Upper lobe of right lung (tissue), 1 donor: ENCODE measurements at regions not wholly inside any gene's neighbourhood (a gene's known extent, or its start where the extent isn't known, plus 50 kb on each side); places are given as distances from the start of the nearest gene placed in this dataset.

ENCODE experiments used
- ATAC-seq: fragments of 200-7000 bp; cut with Tn5 transposase; one replicate; pipeline ENCODE4 v1.9.1; 2020; ENCODE audit warnings: mild to moderate bottlenecking, moderate library complexity
- DNase-seq: peaks from one replicate; pipeline ENCODE4 v3.0.0-alpha.2; 2020
- H3K27ac ChIP-seq: fragments of 200-600 bp; one replicate; pipeline ENCODE4 v1.8.0; 2022
- H3K27me3 ChIP-seq: fragments of 200-600 bp; one replicate; pipeline ENCODE4 v1.8.0; 2022; ENCODE audit warnings: mild to moderate bottlenecking
- H3K36me3 ChIP-seq: fragments of 200-600 bp; one replicate; pipeline ENCODE4 v1.8.0; 2022
- H3K4me1 ChIP-seq: fragments of 200-600 bp; one replicate; pipeline ENCODE4 v1.8.0; 2022
- H3K4me3 ChIP-seq: fragments of 200-600 bp; one replicate; pipeline ENCODE4 v1.8.0; 2022; ENCODE audit warnings: mild to moderate bottlenecking
- H3K9me3 ChIP-seq: fragments of 200-600 bp; one replicate; pipeline ENCODE4 v1.8.0; 2022
- CTCF ChIP-seq: fragments of 200-600 bp; IDR thresholded peaks from one replicate; pipeline ENCODE4 v1.8.0; 2022; ENCODE audit warnings: antibody characterized with exemption
- intact Hi-C: fragments of 100-400 bp; cut with DNase I; formaldehyde crosslinking; loops from one replicate; pipeline ENCODE4 v1.11.0; 2022
- donor health status: DM: no; HTN: yes; CAD: no; lungs with severe emphysema.

DNA sequence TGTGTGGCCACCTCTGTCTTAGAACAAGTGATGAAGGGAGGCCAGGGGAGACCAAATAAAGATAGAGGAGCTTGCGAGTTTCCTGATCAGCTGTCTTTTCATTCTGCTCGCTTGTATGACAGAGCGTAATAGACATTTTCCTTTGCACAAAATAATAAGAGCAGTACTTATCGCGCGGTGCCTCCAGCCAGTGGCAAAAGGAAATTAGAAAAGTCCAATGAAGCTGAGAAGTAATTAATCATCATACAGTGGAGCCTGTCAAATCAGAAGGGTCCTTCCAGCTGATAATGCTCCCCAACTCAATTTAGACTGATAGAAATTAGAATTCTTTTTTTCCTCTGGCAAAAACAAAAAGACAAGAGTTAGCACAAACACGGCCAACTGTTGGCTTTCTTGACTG lies 307.0 kb upstream of the IRX5 start:
- no peak for DNase-seq
- Histone ChIP-seq H3K27me3 (no peaks in the 10 kb centered on the region), H3K9me3 (no peaks in the 10 kb centered on the region), H3K4me3 (no peak overlapping the region), H3K4me1 (no peaks in the 10 kb centered on the region), H3K27ac (no peak overlapping the region), H3K36me3 (no peaks in the 10 kb centered on the region)
- ATAC-seq = no peak
- TF ChIP-seq CTCF = no peak
- intact Hi-C loops = no loop called here

- intact Hi-C loops = no loop called here
- Histone ChIP-seq H3K9me3 (no peaks in the 10 kb centered on the region), H3K27ac (no peak overlapping the region), H3K4me3 (no peak overlapping the region), H3K36me3 (no peaks in the 10 kb centered on the region), H3K27me3 (no peaks in the 10 kb centered on the region), H3K4me1 (no peaks in the 10 kb centered on the region)
- DNase-seq (no peak), ATAC-seq (no peak)
- TF ChIP-seq CTCF = no peak
These were observed 310.5 kb upstream of the IRX5 start for GRCh38 chr16:54620197-54620596.

DNA sequence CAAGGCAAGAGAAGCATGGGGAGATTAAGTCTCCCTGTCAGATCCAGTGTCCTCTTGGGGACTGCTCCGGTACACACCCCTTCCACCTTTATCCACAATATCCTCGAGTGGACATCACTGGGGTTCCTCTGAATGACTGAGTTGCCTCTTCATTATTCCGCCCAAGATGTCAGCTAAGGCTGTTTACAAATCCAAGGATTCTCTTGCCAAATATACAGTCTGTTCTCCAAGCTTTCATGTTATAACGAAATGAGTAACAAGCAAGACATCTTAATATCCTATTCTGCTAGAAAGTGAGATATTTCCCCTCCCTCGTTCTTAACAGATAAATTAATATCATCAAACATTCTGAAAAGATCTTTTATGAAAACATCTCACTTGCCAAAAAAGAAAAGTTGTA lies 314.1 kb upstream of the IRX5 start:
- no peak for ATAC-seq
- H3K4me1 ChIP-seq = no peaks in the 10 kb centered on the region
- no peak for DNase-seq
- no peaks in the 10 kb centered on the region for H3K27me3 ChIP-seq
- no peak overlapping the region for H3K27ac ChIP-seq
- intact Hi-C loops = no loop called here
- TF ChIP-seq CTCF = no peak
- no peaks in the 10 kb centered on the region for H3K36me3 ChIP-seq
- H3K9me3 ChIP-seq = no peaks in the 10 kb centered on the region
- H3K4me3 ChIP-seq = no peak overlapping the region

GRCh38 chr16:54605536-54606066 lies 319.0 kb upstream of the IRX3 start:
- Histone ChIP-seq H3K36me3 (no peaks in the 10 kb centered on the region), H3K27me3 (no peaks in the 10 kb centered on the region), H3K27ac (no peak overlapping the region), H3K4me3 (no peak overlapping the region), H3K4me1 (no peaks in the 10 kb centered on the region), H3K9me3 (no peaks in the 10 kb centered on the region)
- intact Hi-C loops = no loop called here
- ATAC-seq = no peak
- TF ChIP-seq CTCF = no peak
- DNase-seq = no peak

- ATAC-seq = no peak
These were observed 316.1 kb upstream of the IRX3 start for GRCh38 chr16:54602666-54603065.

More at GRCh38 chr16:54602666-54603065, 316.1 kb upstream of the IRX3 start:
- intact Hi-C loops = no loop called here
- Histone ChIP-seq H3K27ac (no peak overlapping the region), H3K9me3 (no peaks in the 10 kb centered on the region), H3K27me3 (no peaks in the 10 kb centered on the region), H3K4me3 (no peak overlapping the region), H3K4me1 (no peaks in the 10 kb centered on the region), H3K36me3 (no peaks in the 10 kb centered on the region)
- no peak for TF ChIP-seq CTCF
- DNase-seq = no peak
